GM10266 (cell line): ENCODE measurements at regions not wholly inside any gene's neighbourhood (a gene's known extent, or its start where the extent isn't known, plus 50 kb on each side); places are given as distances from the start of the nearest gene placed in this dataset.

ENCODE experiments used
- DNase-seq: peaks from one replicate; pipeline ENCODE4 v3.0.0; 2012; ENCODE audit errors: extremely low spot score
- CTCF ChIP-seq: IDR thresholded peaks from 2 replicates; pipeline ENCODE4 v1.5.1; 2012; ENCODE audit warnings: mild to moderate bottlenecking, low read depth; ENCODE audit not compliant: control insufficient read depth, insufficient read depth; ENCODE audit errors: missing control alignments

GRCh38 chr11:130790689-130791088 lies 125.6 kb downstream of the SNX19 start:
- no peak for TF ChIP-seq CTCF
- no peak for DNase-seq

- no peak for TF ChIP-seq CTCF
- DNase-seq, result no peak
Measured at GRCh38 chr11:130792772-130793171, 123.5 kb downstream of the SNX19 start.

GRCh38 chr11:130796828-130797227 lies 119.5 kb downstream of the SNX19 start:
- TF ChIP-seq CTCF, result no peak
- DNase-seq, result no peak

GRCh38 chr11:130798280-130798679 lies 118.0 kb downstream of the SNX19 start:
- DNase-seq, result no peak
- no peak for TF ChIP-seq CTCF

GRCh38 chr11:130798801-130799200 lies 117.5 kb downstream of the SNX19 start:
- no peak for TF ChIP-seq CTCF
- DNase-seq, result no peak

- DNase-seq, result no peak
Measured at GRCh38 chr11:130801333-130802122, 114.8 kb downstream of the SNX19 start.

GRCh38 chr11:130802567-130802966 lies 113.7 kb downstream of the SNX19 start:
- TF ChIP-seq CTCF, result no peak
- DNase-seq, result no peak

More at GRCh38 chr11:130801333-130802122, 114.8 kb downstream of the SNX19 start:
- no peak for TF ChIP-seq CTCF
